HG02885 (cell line): ENCODE measurements at regions not wholly inside any gene's neighbourhood (a gene's known extent, or its start where the extent isn't known, plus 50 kb on each side); places are given as distances from the start of the nearest gene placed in this dataset.

Experiments
- ATAC-seq: cut with Tn5 transposase; IDR thresholded peaks from one replicate; pipeline ENCODE4 v1.9.1; 2021; ENCODE audit warnings: mild to moderate bottlenecking; ENCODE audit not compliant: unreplicated experiment, poor library complexity

GRCh38 chr10:44591911-44592310 lies 207.0 kb upstream of the CXCL12 start:
- ATAC-seq, result no peak

GRCh38 chr10:44593952-44594351 lies 209.1 kb upstream of the CXCL12 start:
- ATAC-seq, result no peak

GRCh38 chr10:44607116-44607515 lies 222.2 kb upstream of the CXCL12 start:
- no peak for ATAC-seq

- ATAC-seq, result no peak
Measured at GRCh38 chr10:44618910-44619309, 234.0 kb upstream of the CXCL12 start.

GRCh38 chr10:44619521-44619920 lies 234.6 kb upstream of the CXCL12 start:
- no peak for ATAC-seq

- ATAC-seq, result no peak
Measured at GRCh38 chr10:44619975-44620374, 235.1 kb upstream of the CXCL12 start.

GRCh38 chr10:44627591-44628354 lies 242.9 kb upstream of the CXCL12 start:
- ATAC-seq, result no peak

- no peak for ATAC-seq
Measured at GRCh38 chr10:44628921-44629320, 244.0 kb upstream of the CXCL12 start.

- no peak for ATAC-seq
Measured at GRCh38 chr10:44635176-44635575, 250.3 kb upstream of the CXCL12 start.

- no peak for ATAC-seq
Measured at GRCh38 chr10:44636625-44637024, 251.7 kb upstream of the CXCL12 start.

- no peak for ATAC-seq
Measured at GRCh38 chr10:44640429-44640828, 255.5 kb upstream of the CXCL12 start.

GRCh38 chr10:44647473-44647872 lies 262.6 kb upstream of the CXCL12 start:
- no peak for ATAC-seq

- no peak for ATAC-seq
Measured at GRCh38 chr10:44647877-44648542, 263.1 kb upstream of the CXCL12 start.

GRCh38 chr10:44650691-44651661 lies 260.2 kb upstream of the TMEM72 start:
- no peak for ATAC-seq

- ATAC-seq, result no peak
Measured at GRCh38 chr10:44651834-44652233, 259.3 kb upstream of the TMEM72 start.

- no peak for ATAC-seq
Measured at GRCh38 chr10:44659320-44659719, 251.8 kb upstream of the TMEM72 start.

- no peak for ATAC-seq
Measured at GRCh38 chr10:44660271-44660670, 250.9 kb upstream of the TMEM72 start.

GRCh38 chr10:44662051-44662450 lies 249.1 kb upstream of the TMEM72 start:
- no peak for ATAC-seq

GRCh38 chr10:44668336-44668735 lies 242.8 kb upstream of the TMEM72 start:
- no peak for ATAC-seq

GRCh38 chr10:44671319-44671718 lies 239.8 kb upstream of the TMEM72 start:
- ATAC-seq, result no peak
